ENCODE measurements at regions not wholly inside any gene's neighbourhood (a gene's known extent, or its start where the extent isn't known, plus 50 kb on each side); places are given as distances from the start of the nearest gene placed in this dataset.

GRCh38 chr12:23088594-23088993 lies 463.6 kb downstream of the ETNK1 start:
- DNase-seq, result no peak
- ChIA-PET POLR2A (no interaction called here), CTCF (no interaction called here)

GRCh38 chr12:23093488-23093887 lies 468.5 kb downstream of the ETNK1 start:
- CTCF ChIA-PET, result no interaction called here
- no peaks in the 10 kb centered on the region for H3K27me3 Mint-ChIP-seq
- H3K4me1 ChIP-seq (ENCODE audit: insufficient read depth, low read length), result no peaks in the 10 kb centered on the region
- H3K27ac Mint-ChIP-seq, result no peak overlapping the region
- H3K27me3 ChIP-seq (ENCODE audit: control insufficient read depth in 1 of 2, insufficient read depth in 2 of 2, low read length in 2 of 2), result no peaks in the 10 kb centered on the region
- H3K4me3 Mint-ChIP-seq, result no peak overlapping the region
- H3K4me3 ChIP-seq (ENCODE audit: low read length), result no peak overlapping the region
- no peaks in the 10 kb centered on the region for H3K36me3 Mint-ChIP-seq (ENCODE audit: low read depth)
- H3K9me3 Mint-ChIP-seq, result no peaks in the 10 kb centered on the region
- TF ChIP-seq CTCF (IDR thresholded peaks at IDR 0.05), result no peak
- ATAC-seq (ENCODE audit: poor library complexity) (no peak), DNase-seq (no peak)
- no peaks in the 10 kb centered on the region for H3K4me1 Mint-ChIP-seq (ENCODE audit: low read depth)
- intact Hi-C loops (cut with DNase I, micrococcal nuclease), result no loop called here
- no peaks in the 10 kb centered on the region for H3K36me3 ChIP-seq (ENCODE audit: insufficient read depth, low read length)
- no peaks in the 10 kb centered on the region for H3K9me3 ChIP-seq (ENCODE audit: control insufficient read depth in 1 of 2, insufficient read depth in 1 of 2, low read length in 2 of 2)
- no peak overlapping the region for H3K27ac ChIP-seq (ENCODE audit: low read depth in 1 of 2, low read length in 2 of 2)
- POLR2A ChIA-PET, result no interaction called here

More at GRCh38 chr12:23088594-23088993, 463.6 kb downstream of the ETNK1 start:
- no peak overlapping the region for H3K27ac Mint-ChIP-seq
- Histone ChIP-seq H3K9me3 (ENCODE audit: control insufficient read depth in 1 of 2, insufficient read depth in 1 of 2, low read length in 2 of 2) (no peaks in the 10 kb centered on the region), H3K27ac (ENCODE audit: low read depth in 1 of 2, low read length in 2 of 2) (no peak overlapping the region), H3K4me3 (ENCODE audit: low read length) (no peak overlapping the region), H3K4me1 (ENCODE audit: insufficient read depth, low read length) (no peaks in the 10 kb centered on the region), H3K36me3 (ENCODE audit: insufficient read depth, low read length) (no peaks in the 10 kb centered on the region), H3K27me3 (ENCODE audit: control insufficient read depth in 1 of 2, insufficient read depth in 2 of 2, low read length in 2 of 2) (no peaks in the 10 kb centered on the region)
- no peaks in the 10 kb centered on the region for H3K9me3 Mint-ChIP-seq
- H3K36me3 Mint-ChIP-seq (ENCODE audit: low read depth), result no peaks in the 10 kb centered on the region
- H3K4me3 Mint-ChIP-seq, result no peak overlapping the region
- no peak for TF ChIP-seq CTCF (IDR thresholded peaks at IDR 0.05)
- intact Hi-C loops (cut with DNase I, micrococcal nuclease), result no loop called here
- H3K4me1 Mint-ChIP-seq (ENCODE audit: low read depth), result no peaks in the 10 kb centered on the region
- no peak for ATAC-seq (ENCODE audit: poor library complexity)
- H3K27me3 Mint-ChIP-seq, result no peaks in the 10 kb centered on the region

- DNase-seq, result no peak
- no peaks in the 10 kb centered on the region for H3K27me3 Mint-ChIP-seq
- no peaks in the 10 kb centered on the region for H3K36me3 Mint-ChIP-seq (ENCODE audit: low read depth)
- CTCF ChIA-PET, result no interaction called here
- no peak overlapping the region for H3K27ac ChIP-seq (ENCODE audit: low read depth in 1 of 2, low read length in 2 of 2)
- POLR2A ChIA-PET, result no interaction called here
- H3K4me1 Mint-ChIP-seq (ENCODE audit: low read depth), result no peaks in the 10 kb centered on the region
- no peak for ATAC-seq (ENCODE audit: poor library complexity)
- no peak overlapping the region for H3K4me3 ChIP-seq (ENCODE audit: low read length)
- no peak for TF ChIP-seq CTCF (IDR thresholded peaks at IDR 0.05)
- H3K9me3 ChIP-seq (ENCODE audit: control insufficient read depth in 1 of 2, insufficient read depth in 1 of 2, low read length in 2 of 2), result peaks cover 0 to 3% of the 10 kb centered on the region in 2 experiments
- no peaks in the 10 kb centered on the region for H3K27me3 ChIP-seq (ENCODE audit: control insufficient read depth in 1 of 2, insufficient read depth in 2 of 2, low read length in 2 of 2)
- H3K36me3 ChIP-seq (ENCODE audit: insufficient read depth, low read length), result no peaks in the 10 kb centered on the region
- no peaks in the 10 kb centered on the region for H3K4me1 ChIP-seq (ENCODE audit: insufficient read depth, low read length)
- intact Hi-C loops (cut with DNase I, micrococcal nuclease), result no loop called here
- no peaks in the 10 kb centered on the region for H3K9me3 Mint-ChIP-seq
- no peak overlapping the region for H3K27ac Mint-ChIP-seq
- H3K4me3 Mint-ChIP-seq, result no peak overlapping the region
Observed at GRCh38 chr12:23096321-23096720, 471.4 kb downstream of the ETNK1 start.

All from CD4-positive, alpha-beta T cell (primary cell).